ENCODE measurements at regions not wholly inside any gene's neighbourhood (a gene's known extent, or its start where the extent isn't known, plus 50 kb on each side); places are given as distances from the start of the nearest gene placed in this dataset.

DNA sequence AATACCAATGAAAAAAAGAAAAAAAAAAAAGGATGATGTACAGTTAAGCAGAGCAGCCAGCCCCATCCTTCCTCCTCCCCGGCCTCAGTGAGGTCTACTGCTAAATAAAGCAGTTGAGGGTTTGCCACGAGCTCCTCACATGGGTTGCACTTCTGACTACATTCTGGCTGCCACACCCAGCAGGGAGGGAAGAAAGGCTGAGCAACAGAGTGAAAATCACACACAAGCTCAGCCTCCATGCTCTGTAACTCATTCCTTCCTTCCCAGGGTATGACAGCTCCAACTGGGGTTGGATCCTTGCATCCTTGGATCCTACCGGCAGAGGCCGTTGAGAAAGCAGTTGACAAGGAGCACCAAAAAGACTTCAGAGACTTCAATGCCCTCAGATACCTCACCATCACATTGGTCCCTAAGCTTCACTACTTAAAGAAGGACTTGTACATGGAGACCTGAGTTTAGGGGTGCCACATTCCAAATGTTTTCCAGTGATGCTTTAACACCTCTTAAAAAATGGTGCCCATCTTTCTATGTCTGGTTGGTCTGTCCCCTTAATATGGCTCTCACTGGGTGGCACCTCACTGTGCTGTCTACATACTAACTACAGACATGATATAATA lies 52.9 kb upstream of the PIK3CG start:
- no peak for DNase-seq

- no peak for DNase-seq
Observed at GRCh38 chr7:106813705-106814305, 51.3 kb upstream of the PIK3CG start.

DNA sequence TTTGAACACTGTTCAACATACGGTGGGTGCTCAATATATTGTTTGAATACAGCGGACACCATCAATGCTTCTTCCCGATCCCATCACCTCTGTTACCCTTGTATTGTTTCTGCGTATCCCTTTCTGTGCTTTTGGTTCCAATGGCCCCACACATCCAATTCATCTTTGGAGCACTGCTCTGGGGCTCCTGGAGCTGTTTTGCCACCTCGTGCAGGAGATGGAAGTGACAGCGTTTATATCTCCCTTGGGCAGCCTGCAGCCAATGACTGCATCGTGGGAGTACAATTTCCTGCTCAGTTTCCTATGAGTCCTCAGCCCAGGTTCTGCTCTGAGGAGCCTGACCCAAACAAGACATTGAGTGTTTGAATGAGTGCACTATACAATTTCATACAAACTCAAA lies 50.2 kb upstream of the PIK3CG start:
- no peak for DNase-seq

Measured in NCI-H1105 treated with DMSO at 0.1 percent for 48 hours (cell line).